Mucosa of gallbladder (tissue), 1 donor: ENCODE measurements at regions not wholly inside any gene's neighbourhood (a gene's known extent, or its start where the extent isn't known, plus 50 kb on each side); places are given as distances from the start of the nearest gene placed in this dataset.
"Not testable (repeated sequence)": the region's sequence is repeated elsewhere in the genome, so short reads cannot be mapped to it uniquely, and the experiment has no call there.

Source experiments
- DNase-seq: peaks from one replicate; pipeline ENCODE4 v3.0.0-alpha.2; 2020; ENCODE audit warnings: low spot score
- donor health status: DM: no; HTN: no; CAD: no.

DNA sequence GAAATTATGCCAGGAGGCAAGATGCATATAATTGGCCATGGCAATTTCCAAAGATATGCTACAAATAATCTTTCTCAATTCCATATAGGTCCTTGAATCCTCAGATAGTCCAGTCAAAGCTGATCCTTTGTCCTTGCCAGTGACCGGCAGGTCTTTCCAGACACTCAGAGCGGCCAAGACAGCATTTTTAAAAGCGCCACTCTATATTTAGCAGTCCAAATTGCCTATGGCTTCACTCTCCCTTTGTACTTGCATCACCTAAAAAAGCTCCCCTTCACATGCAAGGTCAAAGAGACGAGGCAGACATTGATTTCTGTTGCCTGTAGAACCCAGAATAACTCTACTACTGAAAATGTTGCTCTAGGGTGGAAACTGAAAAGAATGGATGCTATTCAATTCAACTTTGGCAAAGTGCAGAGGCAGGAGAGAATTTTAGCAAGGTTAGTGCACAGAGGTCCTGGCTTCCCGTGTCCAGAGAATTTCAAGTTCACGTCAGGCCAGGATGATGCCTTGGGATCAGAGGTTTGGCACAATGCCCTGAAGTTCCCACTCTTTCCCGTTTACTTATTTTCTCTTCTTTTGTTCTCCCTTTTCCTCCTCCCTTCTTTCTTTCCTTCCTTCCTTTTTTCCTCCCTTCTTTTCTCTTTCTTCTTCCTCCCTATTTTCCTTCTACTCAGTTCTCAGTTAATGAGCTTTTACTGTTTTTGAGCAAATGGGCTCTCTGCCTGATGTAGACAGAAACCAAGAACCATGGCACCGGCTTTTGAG, 108.5 kb downstream of the KCNK1 start:
- DNase-seq: no peak

DNA sequence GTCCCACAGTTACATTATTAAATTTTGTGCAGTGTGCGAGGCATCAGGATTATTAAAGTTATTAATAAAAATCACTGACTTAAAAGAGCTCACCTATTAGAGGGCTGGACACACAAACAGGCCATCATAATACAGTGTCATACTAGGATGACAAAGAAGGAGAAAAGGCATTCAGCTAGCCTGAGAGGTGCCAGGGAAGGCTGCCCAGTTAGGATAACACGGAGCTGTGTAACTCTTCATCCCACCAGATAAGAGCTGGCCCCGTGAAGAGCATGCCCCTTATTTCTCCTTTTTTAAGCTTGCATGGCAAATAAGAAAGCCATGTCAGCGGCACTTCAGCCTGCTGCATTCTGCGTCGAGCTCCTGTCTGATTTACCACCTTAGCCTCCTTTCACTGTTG, 109.5 kb downstream of the KCNK1 start:
- DNase-seq: no peak

GRCh38 chr1:233724131-233724631, 110.3 kb downstream of the KCNK1 start:
- DNase-seq: not testable (repeated sequence)

DNA sequence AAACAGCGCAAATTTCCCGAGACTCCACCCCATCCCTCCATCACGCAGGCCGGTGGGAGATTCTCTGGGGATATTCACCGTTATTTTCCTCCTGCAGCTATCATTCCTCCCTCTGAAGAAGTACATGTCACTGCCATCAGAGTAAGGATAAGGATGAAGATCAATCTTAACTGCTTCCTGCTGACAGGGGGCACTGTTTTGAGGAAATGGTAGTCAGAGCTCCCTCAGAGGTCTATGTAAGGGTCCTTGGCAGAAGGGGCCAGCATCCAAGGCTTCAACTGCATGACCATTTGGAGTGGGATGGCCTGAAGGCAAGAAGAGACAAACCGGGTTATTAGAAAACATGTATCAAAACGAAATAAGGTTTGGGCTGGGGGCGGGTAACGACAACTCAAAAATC, 111.5 kb downstream of the KCNK1 start:
- DNase-seq: no peak

DNA sequence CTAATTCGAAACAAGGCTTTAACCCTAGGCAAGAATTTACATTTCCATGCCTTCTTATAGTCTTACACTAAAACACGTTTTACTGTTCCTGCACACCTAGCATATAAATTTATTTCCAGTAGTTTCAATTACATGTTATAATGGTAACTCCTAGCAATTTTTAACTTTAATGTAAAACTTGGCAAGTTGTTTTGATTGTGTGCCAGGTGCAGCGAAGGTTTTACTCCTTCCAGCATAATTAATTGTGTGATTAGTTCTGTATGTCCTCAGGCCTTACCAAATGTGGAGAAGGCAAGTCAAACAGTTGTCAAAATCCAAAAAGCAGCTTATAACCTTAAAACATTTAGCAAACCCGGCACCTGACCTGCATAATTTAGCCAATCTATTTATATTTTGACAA, 114.8 kb downstream of the KCNK1 start:
- no peak for DNase-seq

GRCh38 chr1:233730380-233730779, 116.5 kb downstream of the KCNK1 start:
- DNase-seq: no peak

- no peak for DNase-seq
Observed at GRCh38 chr1:233730809-233731208, 116.9 kb downstream of the KCNK1 start.

GRCh38 chr1:233732206-233732605, 118.3 kb downstream of the KCNK1 start:
- DNase-seq: no peak

DNA sequence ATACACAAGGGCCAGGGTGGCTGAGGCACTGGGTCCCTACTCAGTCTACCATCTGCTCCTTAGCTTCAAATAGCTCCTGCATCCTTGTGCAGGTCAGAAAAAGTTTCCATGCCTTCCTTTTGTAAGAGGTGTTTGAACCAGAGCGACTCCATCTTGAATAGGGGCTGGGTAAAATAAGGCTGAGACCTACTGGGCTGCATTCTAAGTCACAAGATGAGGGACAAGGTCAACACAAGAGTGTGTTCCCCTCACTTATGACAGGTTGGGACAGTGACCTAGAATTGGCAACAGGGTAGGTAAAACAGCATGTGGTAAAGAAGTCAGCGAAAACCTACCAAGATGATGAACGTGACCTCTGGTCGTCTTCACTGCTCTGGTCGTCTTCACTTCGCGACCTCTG, 120.5 kb downstream of the KCNK1 start:
- no peak for DNase-seq

GRCh38 chr1:233735331-233735730, 121.4 kb downstream of the KCNK1 start:
- no peak for DNase-seq

DNA sequence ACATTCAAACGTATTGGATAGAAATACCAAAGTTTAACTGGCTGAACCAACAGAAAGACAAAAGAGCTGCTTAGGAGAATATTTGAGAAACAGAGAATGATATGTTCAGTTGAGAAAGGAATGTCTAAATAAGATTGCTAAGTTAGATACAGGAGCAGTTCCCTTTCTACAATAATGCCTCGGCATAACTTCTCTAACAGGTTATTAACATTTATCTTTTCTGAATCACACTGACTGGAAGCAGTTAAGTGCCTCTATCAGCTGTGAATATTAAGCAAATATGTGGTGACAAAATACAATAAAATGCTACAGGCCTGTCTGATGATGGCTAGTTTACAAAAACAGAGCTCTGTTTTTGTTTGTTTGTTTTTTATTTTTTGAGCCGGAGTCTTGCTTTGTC, 121.9 kb downstream of the KCNK1 start:
- no peak for DNase-seq

- DNase-seq: no peak
Observed at GRCh38 chr1:233737341-233737740, 123.4 kb downstream of the KCNK1 start.

DNA sequence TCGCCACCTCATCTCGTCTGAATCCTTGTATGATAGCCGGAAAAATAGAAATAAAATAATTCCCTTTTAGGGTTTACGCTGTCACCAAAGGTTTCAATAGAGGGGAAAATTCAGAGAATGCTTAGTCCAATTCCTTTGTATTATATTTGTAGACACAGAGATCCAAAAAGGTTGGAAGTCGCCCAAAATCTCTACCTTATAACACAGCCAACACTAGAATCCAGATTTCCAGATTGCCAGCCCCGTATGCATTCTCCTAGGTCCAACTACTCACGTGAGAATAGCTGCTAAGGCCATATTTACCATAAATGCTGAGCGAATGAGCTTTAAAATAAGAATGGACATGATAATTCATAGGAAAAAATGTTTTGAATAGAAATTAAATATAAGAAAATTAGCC, 124.5 kb downstream of the KCNK1 start:
- DNase-seq: no peak

DNA sequence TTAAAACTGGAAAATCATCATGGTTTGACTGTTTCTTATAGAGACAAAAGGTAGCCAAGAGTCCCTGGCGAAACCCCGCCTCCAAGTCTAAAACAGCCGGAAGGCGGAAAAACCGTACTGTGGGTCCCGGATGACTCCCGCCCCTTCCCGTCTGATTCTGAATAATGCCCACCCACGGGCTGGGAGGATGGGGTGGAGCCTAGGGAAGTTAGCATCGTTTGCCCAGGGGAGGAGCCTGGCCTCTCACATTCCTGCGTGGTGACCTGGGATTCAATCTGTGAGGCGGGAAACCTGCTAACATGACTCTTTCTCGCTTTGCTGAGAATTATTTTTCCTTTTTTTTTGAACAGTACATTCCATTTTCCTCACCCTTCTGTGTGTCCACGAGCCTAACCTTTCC, 124.9 kb downstream of the KCNK1 start:
- no peak for DNase-seq

DNA sequence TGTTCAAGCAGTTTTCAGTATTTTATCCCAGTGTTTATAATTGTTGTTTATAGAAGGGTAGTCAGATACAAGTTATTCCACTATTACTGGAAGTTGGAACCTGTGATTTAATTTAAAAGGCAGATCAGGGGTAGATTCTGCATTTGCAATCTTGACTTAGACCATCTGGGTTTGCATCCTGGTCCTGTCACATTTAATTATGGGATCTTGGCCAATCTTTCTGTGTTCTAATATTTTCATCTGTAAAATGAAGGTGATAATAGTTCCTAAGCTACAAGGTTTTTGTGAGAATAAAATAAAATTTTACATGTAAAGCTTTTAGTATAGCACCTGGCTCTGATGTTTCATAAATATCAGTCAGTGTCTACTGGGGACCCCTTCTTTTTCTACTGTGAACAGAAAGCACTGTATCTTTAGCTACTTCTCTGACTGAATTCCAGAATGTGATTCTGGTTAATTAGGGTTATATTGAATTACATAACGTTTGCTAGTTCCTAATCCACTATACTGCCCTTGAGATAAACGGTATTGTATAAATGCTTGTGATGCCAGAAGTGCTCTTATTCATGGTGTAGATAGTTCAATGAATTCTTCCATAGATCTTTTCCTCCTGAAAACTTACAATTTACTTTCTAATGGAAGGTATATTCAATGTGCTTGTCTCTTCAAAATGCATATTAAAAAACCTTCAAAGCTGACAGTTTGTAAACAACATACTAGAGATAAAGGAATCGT, 131.0 kb downstream of the KCNK1 start:
- no peak for DNase-seq

DNA sequence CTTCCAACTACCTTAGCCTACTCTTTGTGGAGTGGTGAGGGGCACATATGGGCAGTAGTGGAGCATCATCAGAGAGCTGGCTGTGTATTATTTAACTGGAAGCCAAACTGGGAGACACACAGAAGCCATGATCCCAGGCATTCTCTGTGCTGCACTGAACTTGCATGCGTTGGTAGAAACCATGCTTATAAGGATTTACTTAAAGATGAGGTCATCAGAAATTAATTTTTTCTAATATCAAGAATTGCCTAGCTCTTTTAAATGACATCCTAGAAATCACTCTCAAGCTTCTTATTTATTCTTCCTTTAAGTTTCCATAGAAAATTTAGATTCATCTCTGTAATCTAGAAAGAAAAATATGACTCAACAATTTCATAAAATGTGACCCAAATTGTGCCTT, 136.2 kb downstream of the KCNK1 start:
- DNase-seq: no peak

DNA sequence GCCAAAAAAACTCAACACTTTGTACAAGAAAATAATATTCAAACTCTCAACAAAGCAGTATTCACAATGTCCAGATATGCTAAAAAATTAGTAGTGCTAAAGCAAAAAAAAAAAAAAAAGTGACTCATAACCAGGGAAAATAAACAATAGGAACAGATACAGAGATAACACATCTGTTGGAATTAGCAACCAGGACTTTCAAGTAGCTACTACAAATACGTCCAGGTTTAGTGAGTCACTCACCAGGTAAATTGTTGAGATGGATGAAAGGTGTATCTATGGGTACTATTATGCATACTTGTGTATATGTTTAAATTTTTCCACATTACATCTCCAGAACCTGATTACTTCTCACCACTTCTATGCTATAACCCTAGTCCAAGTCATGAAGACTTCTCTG, 144.8 kb upstream of the SLC35F3 start:
- DNase-seq: no peak

DNA sequence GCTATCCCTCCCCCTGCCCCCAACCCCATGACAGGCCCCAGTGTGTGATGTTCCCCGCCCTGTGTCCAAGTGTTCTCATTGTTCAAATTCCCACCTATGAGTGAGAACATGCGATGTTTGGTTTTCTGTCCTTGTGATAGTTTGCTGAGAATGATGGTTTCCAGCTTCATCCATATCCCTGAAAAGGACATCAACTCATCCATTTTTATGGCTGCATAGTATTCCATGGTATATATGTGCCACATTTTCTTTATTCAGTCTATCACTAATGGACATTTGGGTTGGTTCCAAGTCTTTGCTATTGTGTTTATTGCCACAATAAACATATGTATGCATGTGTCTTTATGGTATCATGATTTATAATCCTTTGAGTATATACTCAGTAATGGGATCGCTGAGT, 140.2 kb upstream of the SLC35F3 start:
- not testable (repeated sequence) for DNase-seq

DNA sequence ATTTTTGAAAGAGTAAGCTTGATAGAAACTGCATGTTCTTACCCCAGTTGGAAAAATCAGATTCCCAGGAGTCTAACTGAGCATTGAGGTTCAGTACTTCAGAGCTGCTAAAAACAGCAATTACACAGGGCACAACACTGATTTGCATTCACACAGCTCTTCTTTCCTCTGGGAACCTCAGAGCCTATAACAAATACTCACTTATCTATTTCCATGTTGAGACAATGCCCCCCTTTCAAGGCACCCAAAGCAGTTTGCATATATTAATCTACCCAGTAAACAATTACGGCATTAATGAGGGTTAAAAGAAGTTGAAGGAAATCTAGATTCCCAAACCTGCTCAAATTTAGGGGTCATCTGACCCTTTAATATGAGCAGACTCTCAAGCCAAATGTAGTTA, 126.9 kb upstream of the SLC35F3 start:
- DNase-seq: no peak

DNA sequence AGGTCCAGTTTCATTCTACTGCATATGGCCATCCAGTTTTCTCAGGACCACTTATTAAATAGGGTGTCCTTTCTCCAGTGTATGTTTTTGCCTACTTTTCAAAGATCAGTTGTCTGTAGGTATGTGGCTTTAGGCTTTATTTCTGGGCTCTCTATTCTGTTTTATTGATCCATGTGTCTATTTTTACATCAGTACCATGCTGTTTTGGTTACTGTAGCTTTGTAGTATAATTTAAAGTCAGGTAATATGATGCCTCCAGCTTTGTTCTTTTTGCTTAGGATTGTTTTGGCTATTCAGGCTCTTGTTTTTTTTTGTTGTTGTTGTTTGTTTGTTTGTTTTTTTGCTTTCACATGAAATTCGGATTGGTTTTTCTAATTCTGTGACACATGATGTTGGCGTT, 124.4 kb upstream of the SLC35F3 start:
- DNase-seq: no peak

DNA sequence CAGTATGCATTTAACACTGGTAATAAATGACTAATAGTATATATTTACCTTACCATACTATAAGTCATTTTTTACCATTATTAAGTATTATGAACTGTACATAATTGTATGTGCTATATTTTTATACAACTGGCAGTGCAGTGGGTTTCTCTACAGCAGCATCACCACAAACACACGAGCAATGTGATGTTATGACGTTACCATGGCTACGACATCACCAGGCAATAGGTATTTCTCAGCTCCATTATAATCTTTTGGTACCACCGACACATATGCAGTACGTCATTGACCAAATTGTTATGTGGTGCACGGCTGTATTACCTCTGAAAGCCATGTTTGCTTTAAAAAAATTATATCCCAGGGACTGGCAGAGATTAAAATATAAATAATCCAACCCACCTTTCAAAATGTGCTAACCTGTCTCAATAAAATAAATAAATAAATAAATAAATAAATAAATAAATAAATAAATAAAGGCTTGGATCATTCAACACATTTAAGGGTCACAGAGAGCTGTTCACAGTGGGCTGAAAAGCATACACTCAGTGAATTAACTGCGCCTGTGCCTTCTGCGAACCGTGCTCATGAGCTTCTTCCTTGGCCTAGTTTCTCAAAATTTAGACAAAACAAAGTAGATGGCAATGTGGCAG, 121.4 kb upstream of the SLC35F3 start:
- no peak for DNase-seq

GRCh38 chr1:233787599-233787998, 116.9 kb upstream of the SLC35F3 start:
- no peak for DNase-seq

GRCh38 chr1:233788687-233789086, 115.8 kb upstream of the SLC35F3 start:
- no peak for DNase-seq
